ENCODE measurements at regions not wholly inside any gene's neighbourhood (a gene's known extent, or its start where the extent isn't known, plus 50 kb on each side); places are given as distances from the start of the nearest gene placed in this dataset.
A peak's percentile ranks its signal among the peaks of the same experiment; 100 is the strongest.

DNA sequence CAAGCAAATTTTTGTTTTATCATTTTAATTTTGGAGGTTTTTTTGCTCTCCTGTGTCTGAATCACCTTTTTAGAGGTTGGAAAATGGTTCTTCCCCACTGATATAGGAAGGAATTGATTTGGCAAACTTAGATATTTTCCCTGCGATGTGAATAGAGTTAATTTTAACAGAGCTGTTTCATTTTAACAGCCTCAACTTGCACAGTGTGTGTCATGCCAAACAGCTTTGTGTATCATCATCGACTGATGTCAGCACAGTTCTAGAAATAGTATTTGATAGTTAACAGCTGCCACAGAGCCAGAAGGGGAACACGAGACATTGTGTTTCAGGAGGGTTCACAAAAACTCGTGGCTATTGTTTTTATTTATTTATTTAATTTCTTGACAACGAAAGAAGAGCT, 243.1 kb upstream of the FOXN3 start:
- H3K4me3 ChIP-seq (ENCODE audit: low read depth, low read length): no peak overlapping the region
- DNase-seq (ENCODE audit: low read depth): peak; percentile 49
- TF ChIP-seq, protein P1, sequence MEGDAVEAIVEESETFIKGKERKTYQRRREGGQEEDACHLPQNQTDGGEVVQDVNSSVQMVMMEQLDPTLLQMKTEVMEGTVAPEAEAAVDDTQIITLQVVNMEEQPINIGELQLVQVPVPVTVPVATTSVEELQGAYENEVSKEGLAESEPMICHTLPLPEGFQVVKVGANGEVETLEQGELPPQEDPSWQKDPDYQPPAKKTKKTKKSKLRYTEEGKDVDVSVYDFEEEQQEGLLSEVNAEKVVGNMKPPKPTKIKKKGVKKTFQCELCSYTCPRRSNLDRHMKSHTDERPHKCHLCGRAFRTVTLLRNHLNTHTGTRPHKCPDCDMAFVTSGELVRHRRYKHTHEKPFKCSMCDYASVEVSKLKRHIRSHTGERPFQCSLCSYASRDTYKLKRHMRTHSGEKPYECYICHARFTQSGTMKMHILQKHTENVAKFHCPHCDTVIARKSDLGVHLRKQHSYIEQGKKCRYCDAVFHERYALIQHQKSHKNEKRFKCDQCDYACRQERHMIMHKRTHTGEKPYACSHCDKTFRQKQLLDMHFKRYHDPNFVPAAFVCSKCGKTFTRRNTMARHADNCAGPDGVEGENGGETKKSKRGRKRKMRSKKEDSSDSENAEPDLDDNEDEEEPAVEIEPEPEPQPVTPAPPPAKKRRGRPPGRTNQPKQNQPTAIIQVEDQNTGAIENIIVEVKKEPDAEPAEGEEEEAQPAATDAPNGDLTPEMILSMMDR (IDR thresholded peaks at IDR 0.05; ENCODE audit: insufficient read depth, low read depth, low read length): no peak

DNA sequence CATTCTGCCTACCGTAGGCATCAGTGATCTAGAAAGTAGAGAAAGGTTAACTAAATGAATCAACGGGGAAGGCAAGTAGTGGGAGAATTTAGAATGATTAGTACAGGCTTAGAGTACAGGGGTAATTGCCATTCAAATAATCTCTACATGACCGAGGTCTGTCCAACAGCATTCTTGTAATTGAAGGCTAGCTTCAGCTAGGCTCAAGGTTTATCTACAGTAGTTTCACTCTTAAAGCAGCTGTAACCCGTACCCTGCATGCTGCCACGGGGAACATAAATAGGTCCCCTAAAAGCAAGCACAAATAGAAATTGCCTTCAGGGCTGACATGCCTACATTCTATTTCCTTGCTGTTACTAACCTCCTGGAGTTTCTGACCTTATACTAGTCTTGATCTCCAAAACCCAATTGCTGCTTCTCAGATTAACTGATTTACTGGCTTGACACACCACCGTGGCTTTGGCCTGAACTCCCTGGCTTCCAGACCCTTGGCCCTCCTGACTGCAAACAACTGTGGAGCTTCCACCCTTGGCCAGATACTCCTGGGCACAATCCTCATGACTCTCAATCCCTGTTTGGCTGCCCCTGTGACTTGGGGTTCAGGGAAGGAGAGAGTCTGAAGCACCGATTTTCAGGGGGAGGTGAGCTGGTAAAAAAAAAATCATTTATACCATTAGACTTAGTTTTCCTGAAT, 242.1 kb upstream of the FOXN3 start:
- H3K4me3 ChIP-seq (ENCODE audit: low read depth, low read length): no peak overlapping the region
- TF ChIP-seq, protein P1 (IDR thresholded peaks at IDR 0.05; ENCODE audit: insufficient read depth, low read depth, low read length): no peak
- DNase-seq (ENCODE audit: low read depth): no peak

DNA sequence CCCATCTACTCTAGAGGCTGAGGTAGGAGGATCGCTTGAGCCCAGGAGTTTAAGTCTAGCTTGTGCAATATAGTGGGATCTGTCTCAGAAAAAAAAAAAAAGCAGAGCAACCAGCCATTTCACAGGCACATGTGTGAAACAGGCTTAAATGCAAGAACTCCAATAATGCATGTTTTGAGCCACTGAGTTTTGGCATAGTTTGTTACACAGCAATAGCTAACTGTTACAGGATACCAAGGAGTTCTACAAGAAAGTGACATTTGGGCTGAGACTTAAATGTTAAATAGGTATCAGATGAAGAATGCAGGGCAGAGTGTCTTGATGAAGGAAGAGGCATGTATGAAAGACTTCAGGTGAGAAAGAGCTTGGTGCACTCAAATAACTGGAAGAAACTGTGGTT, 240.0 kb upstream of the FOXN3 start:
- DNase-seq (ENCODE audit: low read depth): no peak
- no peak overlapping the region for H3K4me3 ChIP-seq (ENCODE audit: low read depth, low read length)
- TF ChIP-seq, protein P1 (IDR thresholded peaks at IDR 0.05; ENCODE audit: insufficient read depth, low read depth, low read length): no peak

DNA sequence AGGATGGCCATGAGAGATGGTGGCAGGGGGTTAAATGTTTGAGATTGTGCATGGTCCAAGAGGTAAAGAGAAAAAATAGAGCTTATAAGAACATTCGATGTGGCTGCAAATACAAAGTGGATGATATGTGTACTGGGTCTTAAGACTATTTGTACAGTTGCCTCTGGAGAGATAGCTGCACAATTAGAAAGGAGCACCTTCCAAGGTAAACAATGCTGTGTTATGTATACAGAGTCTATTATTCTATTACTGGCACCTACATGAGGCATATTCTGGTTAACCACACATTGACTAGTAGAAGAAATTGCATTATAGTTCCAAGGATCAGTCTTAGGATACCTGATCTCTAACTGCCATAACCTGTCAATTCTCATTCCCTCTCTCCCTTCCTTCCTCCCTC, 238.0 kb upstream of the FOXN3 start:
- H3K4me3 ChIP-seq (ENCODE audit: low read depth, low read length): no peak overlapping the region
- TF ChIP-seq, protein P1 (IDR thresholded peaks at IDR 0.05; ENCODE audit: insufficient read depth, low read depth, low read length): no peak
- DNase-seq (ENCODE audit: low read depth): no peak

DNA sequence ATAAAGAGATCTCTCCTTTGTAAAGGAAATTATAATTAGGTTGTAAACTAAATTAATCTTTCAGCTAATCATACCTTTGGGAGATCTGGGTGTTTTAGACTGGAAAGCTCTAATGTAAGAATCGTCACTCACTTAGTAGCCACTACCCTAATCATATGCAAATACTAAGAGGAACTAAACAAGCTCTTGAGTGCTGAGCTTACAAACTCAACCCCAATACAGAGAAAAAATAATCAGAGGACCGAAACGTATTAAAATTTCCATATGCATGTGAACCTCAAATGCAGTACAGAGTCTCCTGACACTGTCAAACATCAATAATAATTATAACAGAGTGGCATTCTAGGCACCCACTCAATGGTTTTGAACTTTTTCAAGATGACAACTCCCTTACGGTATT, 235.3 kb upstream of the FOXN3 start:
- H3K4me3 ChIP-seq (ENCODE audit: low read depth, low read length): no peak overlapping the region
- DNase-seq (ENCODE audit: low read depth): no peak
- TF ChIP-seq, protein P1 (IDR thresholded peaks at IDR 0.05; ENCODE audit: insufficient read depth, low read depth, low read length): no peak

DNA sequence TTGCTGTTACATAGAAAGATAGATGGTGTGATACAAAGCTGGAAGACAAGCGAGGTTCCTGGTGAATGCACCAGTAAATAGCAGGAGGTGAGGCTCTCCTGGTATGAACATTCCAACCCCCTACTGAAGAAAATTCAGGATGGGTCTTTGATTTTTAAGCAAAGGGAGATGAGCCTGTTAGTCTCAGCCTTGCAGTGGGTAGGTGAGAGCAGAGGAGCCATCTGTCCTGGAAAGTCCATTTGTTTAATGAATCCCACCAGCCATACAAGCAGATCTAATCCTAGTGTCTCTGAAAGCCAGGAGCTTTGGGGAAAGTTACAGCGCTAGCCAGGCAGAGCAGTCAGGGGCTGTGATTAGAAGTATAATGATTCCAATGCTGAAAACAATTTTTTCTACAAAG, 234.8 kb upstream of the FOXN3 start:
- TF ChIP-seq, protein P1 (IDR thresholded peaks at IDR 0.05; ENCODE audit: insufficient read depth, low read depth, low read length): no peak
- H3K4me3 ChIP-seq (ENCODE audit: low read depth, low read length): no peak overlapping the region
- no peak for DNase-seq (ENCODE audit: low read depth)

Data from fibroblast of villous mesenchyme (primary cell).